HG03565 (cell line): ENCODE measurements at regions not wholly inside any gene's neighbourhood (a gene's known extent, or its start where the extent isn't known, plus 50 kb on each side); places are given as distances from the start of the nearest gene placed in this dataset.
"Not testable (repeated sequence)": the region's sequence is repeated elsewhere in the genome, so short reads cannot be mapped to it uniquely, and the experiment has no call there.

Source experiments
- ATAC-seq: cut with Tn5 transposase; IDR thresholded peaks from one replicate; pipeline ENCODE4 v1.9.1; 2021; ENCODE audit warnings: mild to moderate bottlenecking, moderate library complexity; ENCODE audit not compliant: unreplicated experiment

DNA sequence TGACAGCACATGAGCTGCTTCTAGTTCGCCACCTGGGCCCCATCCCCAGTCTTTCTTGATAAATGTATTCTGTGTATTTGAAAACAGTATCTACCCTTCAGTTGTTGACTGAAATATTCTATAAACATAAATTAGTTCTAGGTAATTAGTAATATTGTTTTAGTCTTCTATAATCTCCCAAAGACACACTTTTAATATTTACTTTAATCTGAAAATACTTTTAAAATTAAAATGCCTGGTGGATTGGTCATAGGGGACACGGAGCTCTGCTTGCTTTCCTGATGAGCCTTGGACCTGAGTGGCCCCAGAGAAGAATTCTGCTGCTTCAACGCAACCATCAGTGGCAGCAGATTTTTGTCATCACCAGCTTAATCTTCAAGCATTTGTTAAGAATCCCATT, 234.5 kb downstream of the THBS2 start:
- ATAC-seq = no peak

DNA sequence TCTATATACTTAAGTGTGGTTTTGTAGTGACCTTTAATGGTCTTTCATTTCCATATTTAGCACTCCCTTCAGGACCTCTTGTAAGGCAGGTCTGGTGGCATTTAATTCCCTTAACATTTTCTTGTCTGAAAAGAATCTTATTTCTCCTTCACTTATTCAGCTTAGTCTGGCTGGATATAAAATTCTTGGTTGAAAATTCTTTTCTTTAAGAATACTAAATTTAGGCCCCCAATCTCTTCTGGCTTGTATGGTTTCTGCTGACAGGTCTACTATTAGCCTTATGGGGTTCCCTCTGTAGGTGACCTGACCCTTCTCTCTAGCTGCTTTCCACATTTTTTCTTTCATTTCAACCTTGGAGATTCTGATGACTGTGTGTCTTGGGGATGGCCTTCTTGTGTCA, 236.9 kb downstream of the THBS2 start:
- no peak for ATAC-seq

DNA sequence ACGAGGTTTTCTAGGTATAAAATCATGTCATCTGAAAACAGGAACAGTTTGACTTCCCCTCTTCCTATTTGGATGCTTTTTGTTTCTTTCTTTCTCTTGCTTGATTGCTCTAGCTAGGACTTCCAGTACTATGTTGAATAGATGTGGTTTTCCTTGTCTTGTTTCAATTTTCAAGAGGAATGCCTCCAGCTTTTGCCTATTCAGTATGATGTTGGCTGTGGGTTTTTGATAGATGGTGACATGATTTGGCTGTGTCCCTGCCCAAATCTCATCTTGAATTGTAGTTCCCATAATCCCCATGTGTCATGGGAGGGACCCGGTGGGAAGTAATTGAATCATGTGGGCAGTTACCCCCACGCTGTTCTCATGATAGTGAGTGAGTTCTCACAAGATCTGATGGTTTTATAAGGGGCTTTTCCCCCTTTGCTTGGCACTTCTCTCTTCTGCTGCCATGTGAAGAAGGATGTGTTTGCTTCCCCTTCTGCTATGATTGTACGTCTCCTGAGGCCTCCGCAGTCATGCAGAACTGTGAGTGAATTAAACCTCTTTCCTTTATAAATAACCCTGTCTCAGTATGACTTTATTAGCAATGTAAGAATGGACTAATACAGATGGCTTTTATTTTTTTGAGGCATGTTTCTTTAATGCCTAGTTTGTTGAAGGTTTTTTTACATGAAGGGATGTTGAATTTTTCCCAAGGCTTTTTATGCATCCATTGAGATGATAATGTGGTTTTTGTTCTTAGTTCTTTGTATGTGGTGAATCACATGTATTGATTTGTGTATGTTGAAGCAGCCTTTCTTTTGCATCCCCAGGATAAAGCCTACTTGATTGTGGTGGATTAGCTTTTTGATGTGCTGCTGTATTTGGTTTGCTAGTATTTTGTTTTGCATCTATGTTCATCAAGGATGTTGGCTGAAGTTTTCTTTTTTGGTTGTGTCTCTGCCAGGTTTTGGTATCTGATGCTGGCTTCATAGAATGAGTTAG, 239.1 kb downstream of the THBS2 start:
- ATAC-seq = no peak

DNA sequence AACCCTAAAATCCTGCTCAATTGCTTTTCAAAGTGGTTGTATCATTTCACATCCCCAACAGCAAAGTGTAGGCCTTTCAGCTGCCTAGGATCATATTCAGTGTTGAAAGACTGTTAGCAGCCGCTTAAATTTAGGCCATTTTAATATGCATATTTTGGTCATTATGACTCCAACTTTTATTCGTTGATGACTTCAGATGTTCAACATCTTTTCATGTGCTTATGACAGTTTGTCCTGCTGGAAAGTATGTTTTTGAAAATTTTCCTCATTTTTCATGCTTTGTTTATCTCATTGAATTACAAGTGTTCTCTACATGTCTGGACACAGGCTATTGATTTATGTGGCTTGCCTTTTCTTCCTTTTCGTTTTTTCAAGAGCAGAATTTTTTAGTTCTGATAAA, 244.0 kb downstream of the THBS2 start:
- ATAC-seq = no peak

DNA sequence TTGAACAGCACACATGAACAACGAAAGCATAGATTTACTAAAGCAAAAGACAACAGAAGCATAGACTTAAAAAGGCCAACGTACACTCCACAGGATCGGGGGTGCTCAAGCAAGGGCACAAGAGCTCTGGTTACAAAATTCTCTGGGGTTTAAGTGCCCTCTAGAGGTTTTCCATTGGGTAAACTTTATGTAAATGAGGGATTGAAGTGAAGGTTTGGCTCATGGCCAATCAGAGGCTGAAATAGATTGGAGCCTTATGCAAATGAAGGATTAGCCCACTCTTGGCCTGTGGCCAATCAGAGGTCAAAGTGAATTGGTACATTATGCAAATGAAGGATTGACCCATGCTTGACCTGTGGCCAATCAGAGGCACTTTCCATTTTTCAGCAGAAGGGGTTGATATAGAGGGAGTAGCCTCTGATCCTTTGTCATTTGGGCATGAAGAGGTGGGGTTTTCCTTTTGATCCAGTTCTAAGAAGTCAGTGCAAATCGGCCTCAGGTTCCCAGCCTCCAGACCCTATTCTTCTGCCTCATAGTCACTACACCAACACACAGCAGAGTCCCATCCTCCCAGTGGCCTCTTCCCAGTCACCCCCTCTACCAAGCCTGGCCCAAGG, 244.9 kb downstream of the THBS2 start:
- ATAC-seq = no peak

DNA sequence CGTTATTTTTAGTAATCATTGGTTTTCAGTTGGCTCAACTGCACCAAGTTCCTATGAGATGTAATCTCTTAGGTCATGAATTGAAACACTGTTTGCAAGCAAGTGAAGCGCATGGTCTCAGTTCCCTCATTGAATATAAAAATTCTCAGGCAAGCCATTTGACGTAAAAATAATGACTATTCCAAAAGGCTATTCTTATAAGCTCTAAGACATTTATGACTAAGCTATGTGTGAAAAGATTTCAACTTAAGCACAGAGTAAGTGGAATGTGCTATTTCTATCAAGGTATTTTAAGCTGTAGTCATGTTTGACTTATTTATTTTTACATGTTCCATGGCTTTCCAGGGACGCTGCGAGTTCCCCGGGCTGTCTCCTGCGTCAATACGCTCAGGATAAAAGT, 248.5 kb downstream of the THBS2 start:
- no peak for ATAC-seq

DNA sequence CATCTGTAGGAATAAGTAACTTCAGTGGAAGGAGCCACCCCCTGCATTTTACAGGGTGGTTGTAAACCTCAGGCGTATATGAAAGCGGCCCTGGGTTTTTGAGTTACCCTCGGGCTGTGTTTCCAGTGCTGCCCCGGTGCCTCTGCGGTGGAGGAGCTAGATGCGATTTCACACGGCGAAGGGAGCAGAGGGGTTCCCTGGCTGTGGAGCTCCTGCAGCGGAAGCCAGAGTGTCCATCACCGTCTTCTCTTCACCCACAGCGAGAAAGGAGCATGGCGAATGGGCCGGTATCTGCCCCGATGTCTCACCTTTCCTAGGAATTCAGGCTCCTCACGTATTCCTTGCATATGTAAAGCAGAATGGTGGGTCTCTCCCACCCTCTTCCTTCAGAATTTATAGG, 253.6 kb downstream of the THBS2 start:
- ATAC-seq = no peak

DNA sequence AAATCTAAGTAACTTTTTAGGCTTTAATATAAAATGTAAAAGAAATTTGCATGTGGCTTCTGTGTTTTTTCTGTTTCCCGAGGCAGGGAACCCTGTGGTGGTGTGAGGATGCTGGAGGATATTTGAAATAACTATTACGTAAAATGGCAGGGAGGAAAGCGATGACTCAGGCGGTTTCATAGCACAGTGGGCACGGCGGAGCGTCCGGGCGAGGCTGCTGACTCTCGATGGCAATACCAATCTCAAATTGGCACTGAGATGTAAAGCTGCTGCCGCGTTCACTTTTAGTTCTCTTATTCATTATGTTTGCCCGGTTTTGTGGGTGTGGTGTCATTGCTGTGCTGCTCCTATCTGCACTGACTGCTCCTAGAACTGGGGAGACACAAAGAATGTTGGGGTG, 254.3 kb downstream of the THBS2 start:
- ATAC-seq = no peak

DNA sequence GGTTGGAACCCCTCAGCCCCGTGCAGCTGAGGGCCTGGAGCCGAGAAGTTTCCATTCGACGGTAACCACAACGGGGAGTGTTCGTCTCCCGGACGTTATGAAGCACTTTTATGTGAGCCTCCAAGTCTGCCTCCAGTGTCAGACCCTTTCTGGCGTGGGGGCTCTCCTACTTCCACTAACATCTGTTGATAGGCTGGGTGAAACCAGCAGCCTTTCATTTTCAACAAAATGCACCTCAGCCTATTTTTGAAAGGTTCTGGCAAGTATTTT, 257.4 kb downstream of the THBS2 start:
- no peak for ATAC-seq

DNA sequence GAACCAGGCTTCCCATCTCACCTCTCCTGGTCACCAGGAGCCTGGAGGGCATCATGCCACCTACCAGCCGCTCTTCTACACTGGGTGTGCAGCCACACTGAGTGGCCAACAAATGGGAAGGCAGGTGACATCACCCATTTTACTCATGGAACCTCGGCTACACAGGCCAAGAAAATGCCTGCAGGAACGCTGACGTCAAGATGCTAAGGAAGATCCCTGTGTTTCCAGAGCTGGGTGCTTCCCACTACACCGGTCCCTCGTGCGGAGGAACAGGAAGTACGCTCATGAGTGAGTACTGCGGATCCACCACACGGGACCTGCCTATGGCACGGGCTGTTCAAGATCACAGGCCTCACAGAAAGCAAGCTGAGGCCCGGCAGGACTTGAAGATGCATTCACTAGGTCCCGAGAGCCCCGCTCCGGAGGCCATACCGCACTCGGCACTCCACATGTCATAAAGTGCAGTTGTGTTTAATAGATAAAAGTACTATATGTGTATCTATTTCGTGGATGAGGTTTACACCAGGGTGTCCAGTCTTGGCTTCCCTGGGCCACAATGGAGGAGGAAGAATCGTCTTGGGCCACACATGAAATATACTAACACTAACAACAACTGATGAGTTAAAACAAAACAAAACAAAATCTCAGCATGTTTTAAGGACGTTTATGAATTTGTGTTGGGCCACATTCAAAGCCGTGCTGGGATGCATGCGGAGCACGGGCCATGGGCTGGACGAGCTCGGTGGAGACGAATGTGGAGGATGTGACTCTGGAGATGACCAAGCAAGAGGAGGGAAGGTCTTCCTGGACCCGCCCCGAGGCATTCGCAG, 257.9 kb downstream of the THBS2 start:
- ATAC-seq = no peak

DNA sequence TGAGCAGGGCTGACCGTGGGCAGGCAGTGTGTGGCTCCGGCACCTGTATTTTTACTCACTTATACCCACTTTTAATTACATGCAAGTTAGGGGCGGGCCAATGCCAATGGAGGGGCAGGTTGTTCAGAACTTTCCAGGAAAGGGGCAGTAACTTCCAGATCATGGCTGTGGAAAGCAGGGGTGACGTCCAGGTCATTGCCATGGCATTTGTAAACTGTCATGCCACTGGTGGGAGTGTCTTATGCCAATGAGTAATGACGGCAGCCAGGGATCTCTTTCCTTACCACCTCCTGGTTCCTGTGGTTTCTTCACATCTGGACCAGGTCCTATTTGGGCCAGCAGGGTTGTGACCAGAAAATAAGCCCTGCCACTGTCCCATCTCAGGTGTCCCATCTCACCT, 258.7 kb downstream of the THBS2 start:
- no peak for ATAC-seq

DNA sequence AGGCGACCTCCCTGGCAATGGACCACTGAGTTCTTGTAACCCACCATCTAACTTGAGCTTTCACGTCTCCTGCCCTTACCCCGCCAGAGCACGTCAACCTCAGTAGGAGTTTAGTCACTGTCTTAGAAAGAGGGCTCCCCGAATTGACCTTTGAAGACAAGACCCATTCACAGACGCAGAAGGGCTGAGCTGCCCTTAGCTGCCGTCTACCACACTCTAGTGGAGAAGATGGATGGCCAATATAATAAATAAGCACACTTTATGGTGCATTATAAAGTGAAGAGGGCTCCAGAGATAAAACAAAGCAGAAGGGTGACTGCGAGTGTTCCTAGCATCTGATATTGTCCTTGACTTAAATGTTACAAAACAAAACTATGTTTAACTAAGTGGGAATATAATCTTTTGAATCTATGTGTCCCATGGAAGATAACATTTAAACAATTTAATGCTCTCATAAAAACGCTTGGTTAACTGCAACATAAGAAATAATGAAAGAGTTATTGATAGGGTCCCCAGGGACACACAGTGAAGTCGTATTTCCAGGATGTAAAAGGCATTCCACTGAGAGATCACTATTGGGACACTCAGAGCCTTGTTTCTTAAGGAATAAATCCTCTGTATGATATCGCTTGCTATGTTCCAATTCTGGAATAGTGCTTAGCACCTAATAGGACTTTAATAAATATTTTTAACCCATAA, 261.1 kb downstream of the THBS2 start:
- no peak for ATAC-seq

DNA sequence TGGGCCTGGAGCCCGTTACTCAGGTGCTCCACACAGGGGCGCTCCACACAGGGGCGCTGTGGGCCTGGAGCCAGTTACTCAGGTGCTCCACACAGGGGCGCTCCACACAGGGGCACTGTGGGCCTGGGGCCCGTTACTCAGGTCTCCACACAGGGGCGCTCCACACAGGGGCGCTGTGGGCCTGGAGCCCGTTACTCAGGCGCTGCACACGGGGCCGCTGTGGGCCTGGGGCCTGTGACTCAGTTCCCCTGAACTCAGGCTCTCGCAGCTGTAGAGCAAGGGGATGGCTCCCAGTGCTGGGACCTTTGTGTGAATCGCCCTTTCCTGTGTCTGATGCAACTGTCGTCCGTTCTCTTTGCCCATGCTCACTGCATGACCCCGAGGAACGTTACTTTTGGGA, 262.0 kb downstream of the THBS2 start:
- ATAC-seq = not testable (repeated sequence)

DNA sequence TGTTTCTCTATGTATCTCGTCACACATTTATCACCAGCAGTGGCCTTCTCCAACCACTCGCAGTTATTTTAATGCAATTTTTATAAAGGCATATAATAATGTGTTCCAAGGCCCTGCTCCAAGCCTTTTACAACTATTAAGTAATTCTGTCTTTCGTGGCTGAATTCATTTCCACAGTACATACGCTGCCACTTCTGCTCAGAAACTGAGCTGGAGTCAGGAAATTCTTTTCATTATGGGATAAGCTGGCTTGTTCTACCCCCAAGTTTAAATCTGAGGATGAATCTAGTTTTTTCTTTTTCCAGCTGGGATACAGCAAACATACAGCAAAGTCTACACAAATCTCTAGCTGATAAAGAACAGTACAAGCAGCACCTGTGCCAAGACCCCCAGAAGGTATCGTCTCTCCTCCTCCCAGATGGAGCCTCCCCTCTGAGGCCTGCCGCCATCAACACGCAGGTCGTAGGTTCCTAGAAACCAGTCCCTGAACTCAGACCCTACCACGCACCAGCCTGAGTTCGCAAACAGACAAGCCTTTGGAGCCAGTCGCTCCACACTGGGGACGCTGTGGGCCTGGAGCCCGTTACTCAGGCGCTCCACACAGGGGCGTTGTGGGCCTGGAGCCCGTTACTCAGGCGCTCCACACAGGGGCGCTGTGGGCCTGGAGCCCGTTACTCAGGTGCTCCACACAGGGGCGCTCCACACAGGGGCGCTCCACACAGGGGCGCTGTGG, 263.5 kb downstream of the THBS2 start:
- ATAC-seq = no peak

DNA sequence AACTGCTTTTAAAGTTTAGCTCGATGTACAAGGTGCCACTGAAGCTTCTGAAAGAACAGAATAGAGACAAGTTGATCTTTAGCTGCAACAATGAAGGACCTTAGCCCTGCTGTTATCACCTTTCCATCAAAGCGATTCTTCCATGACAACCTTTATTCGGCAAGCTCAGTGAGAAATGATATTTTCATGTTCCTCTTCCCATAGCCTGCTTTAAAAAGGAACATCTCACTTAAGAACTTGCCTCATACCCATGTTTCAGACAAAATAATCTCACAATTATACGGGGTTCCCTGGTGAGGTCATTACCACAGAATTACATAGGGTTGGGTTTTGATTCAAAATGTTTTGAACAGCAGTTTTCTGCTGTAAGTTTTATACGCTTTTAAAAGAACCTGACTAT, 264.2 kb downstream of the THBS2 start:
- no peak for ATAC-seq

DNA sequence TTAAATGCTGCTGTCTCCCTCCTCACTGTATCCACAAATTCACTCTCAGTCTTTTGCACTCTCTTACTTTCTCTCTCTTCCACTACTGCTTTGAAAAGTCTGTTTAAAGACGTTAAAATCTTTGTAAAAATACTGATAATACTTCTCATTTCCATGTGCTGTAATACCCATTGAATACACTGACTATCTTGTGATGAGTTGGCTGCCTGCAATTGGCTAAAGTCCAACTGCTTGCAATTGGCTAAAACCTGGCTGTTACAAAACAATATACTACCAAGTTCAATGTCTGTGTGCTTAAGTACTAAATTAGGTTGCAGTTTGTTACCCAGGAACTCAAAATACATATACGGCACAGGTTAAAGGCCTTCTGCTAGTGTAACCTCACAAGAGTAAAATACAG, 264.8 kb downstream of the THBS2 start:
- ATAC-seq = no peak

DNA sequence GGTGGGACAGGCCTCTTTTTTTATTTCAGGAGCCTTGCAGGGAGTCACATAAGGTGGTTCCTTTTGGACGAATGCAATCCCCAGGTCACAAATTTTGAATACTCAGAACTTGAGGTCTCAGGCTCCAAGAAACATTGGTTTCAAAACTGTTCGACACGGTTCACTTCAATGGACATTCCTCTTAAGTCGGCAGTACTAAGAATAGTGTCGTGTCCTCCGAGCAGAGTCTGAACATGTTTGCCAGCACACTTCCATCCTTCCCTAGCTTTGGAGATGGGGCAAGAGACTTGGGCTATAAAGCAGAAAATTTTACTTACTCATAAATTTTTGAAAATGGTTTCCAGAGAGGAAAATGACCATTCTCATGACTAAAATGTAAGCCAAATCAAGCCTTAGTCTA, 265.4 kb downstream of the THBS2 start:
- no peak for ATAC-seq

DNA sequence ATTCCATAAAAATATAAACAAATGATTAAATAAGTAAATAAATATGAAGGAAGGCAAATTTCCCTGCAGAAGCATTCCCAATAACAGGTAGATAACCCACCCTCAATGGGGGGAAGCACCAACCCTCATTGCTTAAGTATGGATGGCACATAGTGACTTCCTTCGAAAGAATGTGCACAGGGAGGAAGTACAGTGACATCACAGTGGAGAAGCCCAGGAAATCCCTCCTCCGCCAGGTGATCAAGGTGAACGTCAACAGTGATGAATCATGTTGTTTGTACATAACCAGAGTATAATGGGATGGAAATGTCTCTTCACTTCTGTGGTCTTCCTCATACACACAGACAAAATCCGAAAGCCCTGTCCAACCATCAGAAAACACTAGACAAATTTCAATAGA, 267.9 kb downstream of the THBS2 start:
- ATAC-seq = no peak

DNA sequence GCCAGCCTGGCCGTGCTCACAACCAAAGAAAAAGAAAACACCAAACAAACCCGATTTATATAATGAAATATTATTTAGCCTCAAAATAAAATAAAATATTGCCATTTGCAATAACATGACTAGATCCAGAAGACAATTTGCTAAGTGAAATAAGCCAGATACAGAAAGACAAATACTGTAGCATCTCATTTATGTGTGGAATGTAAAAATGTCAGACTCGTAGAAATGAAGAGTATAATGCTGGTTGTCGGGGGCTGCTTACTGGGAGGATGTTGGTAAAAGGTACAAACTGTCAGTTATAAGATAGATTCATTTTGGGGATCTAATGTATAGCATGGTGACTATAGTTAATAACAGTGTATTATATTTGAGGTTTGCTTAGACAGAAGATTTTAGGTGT, 269.7 kb downstream of the THBS2 start:
- ATAC-seq = no peak

DNA sequence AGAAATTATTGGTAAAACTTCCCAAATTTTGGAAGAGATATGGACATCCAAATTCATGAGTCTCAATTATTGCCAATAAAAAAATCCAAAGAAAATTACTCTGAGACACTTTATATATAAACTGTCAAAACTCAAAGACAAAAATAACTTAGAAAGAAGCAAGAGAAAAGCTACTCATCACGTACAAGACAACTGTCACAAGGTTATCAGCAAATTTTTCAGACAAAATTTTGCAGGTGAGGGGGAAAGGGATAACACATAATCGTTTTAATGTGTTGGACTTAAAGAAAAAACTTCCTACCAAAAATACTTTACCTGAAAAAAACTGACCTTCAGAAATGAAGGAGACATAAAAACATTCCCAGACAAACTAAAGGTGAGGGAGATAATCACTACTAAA, 272.5 kb downstream of the THBS2 start:
- ATAC-seq = no peak

DNA sequence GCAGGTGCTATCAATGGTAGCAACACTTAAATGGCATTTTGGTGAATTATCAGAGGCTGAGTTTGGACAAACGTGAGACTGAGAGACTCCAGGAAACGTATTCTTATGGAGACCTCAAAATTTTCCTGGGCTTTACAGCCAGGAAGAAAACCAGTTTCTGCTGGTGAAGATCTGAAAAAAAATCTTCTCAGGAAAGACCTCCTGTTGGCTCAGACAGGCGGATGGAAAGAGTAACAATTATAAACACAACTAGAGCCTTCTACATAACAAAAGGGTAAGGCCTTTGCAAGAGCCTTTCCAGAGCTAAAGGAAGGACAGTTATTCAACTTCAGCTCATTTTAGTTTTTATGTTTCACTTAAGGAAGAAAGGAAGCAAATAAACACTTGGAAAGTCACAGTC, 274.4 kb downstream of the THBS2 start:
- ATAC-seq = no peak
